GM21737 (cell line): ENCODE measurements at regions not wholly inside any gene's neighbourhood (a gene's known extent, or its start where the extent isn't known, plus 50 kb on each side); places are given as distances from the start of the nearest gene placed in this dataset.
A peak's percentile ranks its signal among the peaks of the same experiment; 100 is the strongest.
"Not testable (repeated sequence)": the region's sequence is repeated elsewhere in the genome, so short reads cannot be mapped to it uniquely, and the experiment has no call there.

Experiments
- ATAC-seq: cut with Tn5 transposase; IDR thresholded peaks from one replicate; pipeline ENCODE4 v1.9.1; 2021; ENCODE audit warnings: mild to moderate bottlenecking, moderate library complexity; ENCODE audit not compliant: unreplicated experiment

DNA sequence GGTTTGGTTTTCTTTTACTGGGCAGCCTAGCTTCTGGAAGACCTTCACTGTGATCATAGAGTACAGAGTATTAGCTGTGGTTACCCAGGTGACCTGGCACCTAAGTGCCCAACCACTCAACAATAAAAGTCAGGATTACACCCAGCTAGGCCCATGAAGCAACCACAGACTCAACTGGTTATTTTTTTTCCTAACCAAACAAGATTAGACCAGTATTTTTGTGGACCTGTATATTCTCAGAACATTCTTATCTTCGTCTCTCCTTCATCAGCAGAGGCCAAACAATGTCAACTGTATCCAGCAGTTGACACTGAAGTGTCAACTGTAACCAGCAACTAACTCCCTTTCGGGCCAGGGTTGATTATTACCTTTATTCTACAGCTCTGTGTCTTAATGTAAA, 289.2 kb upstream of the SLC39A10 start:
- ATAC-seq, result no peak

DNA sequence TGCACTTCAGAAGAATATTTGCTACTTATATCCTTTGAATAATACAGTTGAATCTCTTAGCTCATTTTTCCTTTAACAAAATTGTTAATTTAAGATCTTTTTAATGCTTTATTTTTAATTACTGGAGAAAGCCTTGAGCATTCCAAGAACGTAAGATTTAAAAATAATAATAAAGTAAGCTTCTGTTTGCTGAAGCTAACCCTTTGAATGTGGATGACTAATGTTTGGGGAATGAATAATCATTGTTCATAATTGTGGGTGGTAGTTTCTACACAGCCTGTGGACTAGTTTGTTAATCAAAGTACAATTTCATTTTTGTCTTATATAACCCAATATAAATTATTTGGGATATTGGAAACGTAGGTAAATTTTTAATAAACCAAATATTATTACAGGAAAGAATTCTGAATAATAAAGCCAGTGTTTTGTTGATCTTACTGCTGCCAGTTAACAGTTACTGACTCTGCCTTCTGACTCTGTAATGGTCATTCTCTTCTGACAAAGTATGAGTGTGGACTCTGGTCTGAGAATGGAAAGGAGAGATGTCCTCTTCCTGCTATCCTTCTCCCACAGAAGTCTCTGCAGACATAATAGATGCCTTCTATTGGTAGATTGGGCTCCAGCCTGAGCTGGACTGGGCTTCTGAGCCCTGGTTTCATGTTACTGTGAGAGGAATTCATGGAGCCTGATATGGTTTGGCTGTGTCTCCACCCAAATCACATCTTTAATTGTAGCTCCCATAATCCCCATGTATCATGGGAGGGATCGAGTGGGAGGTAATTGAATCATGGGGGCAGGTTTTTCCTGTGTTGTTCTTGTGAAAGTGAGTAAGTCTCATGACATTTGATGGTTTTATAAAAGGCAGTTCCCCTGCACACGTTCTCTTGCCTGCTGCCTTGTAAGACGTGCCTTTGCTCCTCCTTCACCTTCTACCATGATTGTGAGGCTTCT, 292.7 kb upstream of the SLC39A10 start:
- ATAC-seq, result no peak

DNA sequence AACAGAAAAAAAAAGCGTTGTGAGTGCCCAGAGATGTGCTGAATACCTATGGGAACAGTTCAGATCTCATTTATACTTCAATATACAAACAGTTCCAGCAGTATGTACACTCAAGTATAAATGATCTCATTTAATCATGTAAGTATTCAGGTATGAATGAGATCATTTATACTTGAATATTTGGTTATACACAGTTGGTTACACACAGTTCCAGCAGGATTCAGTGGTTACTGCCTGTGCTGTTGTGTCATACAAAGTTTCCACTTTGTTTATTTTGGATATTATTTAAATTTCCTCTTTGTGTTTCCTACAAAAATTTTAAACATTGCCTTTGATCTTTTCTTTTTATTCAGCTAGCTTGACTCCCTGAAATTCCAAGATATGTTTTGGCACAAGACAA, 293.5 kb upstream of the SLC39A10 start:
- ATAC-seq, result no peak

DNA sequence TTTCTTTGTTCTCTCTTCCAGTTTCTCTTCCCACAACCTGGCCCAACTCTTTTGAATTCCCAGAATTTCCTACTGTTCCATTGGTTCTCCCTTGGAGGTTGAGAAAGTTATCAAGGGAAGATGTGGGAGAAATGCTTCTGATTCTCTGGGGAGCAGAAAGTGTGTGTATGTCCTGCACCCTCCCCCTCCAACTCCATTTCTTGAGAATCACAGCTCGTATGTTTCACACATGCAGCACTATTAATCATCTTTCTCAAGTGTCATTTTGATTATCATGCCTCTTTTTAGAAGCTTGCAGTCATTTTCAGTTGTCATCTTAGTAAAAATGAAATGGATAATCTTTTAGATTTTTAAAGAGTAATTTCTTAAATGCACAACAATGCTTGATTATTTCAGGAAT, 296.8 kb upstream of the SLC39A10 start:
- ATAC-seq, result no peak

DNA sequence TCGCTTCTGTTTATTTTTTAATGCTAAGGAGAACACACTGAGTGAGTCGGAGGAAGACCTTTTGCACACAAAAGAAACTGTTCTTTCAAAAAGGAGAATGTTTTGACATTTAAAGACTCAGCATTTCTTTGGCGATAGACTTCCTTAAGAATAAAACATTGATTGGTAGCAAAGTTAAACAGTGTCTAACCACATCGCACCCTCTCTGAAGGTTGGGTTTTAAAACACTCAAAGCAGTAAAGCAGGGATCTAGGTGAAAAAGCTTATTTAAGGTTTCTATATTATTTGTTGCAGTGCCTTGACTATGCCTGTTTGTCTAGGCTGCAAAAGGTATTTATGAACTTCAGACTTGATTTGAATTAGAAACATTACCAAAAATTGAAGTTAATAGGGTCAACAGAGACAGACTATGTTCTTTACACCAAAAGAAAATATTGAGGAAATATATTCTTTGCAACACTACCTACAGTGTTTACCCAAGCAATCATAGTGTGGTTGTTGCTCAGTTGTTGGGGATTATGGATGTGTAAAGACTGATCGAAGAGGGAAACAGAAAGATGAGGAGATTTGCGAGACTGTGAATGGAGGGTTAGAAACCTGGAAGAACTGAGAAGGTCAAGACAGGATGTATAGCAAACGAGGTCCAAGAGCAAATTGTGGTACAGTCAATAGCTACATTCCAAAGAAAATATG, 297.8 kb upstream of the SLC39A10 start:
- ATAC-seq, result no peak

DNA sequence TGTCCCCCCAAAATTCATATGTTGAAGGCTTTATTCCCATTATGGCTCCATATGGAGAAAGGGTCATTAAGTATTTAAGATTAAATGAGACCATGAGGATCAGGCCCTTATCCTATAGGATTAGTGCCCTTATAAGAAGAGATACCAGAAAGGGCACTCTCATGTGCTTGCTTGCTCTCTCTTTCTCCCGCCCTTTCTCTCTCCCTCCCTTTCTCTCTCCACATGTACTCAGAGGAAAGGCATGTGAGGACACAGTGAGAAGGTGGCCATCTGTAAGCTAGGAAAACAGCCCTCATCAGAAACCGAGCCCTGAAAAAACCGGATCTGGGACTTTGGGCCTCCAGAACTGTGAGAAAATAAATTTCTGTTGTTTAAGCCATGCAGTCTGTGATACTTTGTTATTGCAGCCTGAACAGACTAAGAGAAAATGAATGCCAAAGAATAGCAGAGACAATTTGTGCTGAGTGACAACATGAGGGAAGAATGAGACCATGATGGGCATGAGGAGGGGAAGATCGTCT, 300.0 kb upstream of the SLC39A10 start:
- ATAC-seq, result no peak

DNA sequence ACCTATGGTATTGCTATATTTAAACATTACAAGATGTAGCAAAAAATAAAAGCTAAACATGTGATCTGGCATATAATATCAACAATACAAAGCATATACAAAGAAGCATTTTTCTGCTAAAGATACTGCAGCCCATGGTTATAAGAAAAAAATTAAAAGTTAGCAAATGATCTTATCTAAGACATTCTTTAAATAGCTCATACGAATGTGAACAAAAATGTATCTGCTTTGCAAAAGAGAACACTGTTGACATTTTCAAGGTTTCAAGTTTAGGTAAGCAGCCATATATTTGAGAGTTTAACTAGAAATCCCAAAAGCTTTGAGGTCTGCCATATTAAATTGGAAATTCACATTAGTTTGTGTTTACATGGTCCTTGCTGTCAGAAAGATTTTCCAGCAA, 301.0 kb upstream of the SLC39A10 start:
- no peak for ATAC-seq

DNA sequence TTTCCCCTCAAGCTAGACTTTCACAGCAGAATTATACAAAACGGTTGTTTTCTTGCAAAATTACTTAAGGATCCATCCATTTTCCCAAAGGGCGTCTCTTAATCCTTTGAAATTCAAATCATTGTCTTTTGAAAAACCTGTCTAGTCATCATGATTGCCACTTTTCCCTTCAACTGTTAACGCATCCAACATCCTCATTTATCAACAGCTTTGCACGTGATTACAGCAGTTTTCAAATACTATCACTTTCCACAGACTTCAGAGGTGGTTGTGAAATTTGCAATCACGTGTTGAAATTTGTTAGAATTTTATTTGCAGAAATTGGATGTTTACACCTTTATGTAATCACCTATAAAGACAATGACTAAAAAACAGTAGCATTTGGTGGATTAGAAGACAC, 304.4 kb upstream of the SLC39A10 start:
- no peak for ATAC-seq

DNA sequence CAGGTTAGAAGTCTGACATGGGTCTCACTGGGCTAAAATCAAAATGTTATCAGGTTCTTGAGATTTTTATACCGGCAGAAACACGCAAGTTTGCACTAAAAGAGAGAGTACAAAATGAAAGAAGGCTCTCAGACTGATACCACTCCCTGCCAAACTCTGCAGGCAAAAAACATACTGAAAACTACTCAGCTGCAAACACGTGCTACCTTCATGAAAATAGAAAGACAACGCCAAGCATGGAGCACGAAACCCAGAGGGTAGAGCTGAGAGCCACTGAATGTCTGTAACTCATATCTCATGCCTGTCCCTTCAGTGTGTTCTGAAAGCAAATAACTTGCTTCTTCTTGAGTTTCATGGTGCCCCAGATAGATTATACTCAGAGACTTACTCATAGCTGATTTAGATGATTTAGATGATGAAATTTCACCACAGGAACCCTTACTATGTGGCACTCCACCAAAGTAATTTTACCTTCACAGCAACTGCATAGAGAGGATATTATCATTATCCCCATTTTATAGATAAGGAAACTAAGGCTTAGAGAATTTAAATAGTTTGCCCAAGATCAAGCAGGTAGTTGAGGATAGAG, 313.0 kb upstream of the SLC39A10 start:
- ATAC-seq, result no peak

DNA sequence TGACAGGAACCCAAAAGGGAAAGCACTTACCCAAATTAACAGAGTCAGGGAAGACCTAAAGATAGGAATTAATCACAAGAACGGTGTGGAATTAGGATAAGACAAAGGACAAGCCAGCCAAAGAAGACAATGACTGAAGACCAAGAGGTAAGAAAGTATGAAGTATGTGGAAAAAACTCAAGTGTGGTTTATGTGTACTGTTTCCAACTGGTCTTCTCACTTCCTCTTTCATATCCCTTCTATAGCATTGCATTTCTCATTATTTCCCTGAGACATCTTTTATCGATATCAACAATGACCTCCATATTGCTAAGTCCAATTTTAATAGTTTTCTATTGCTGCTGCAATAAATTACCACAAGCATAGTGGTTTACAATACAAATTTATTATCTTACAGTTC, 313.5 kb upstream of the SLC39A10 start:
- no peak for ATAC-seq

DNA sequence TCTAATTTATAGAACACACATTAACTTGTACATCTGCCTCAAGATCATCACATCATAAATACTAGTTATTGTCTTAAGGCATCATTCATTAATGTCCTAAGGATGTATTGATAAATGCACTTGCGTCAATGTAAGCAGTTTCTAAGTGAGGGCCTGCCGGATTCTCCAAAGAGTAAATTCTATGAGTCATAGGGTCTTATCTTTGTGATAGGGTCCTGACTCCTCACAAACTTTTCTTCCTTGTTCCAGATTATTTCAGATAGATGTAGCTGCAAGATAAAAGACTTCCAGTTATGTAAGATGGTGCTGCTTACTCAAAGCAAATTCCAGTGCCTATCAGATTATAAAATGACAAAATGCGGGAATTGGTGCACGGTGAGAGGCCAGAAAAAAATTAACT, 315.0 kb upstream of the SLC39A10 start:
- ATAC-seq, result no peak

DNA sequence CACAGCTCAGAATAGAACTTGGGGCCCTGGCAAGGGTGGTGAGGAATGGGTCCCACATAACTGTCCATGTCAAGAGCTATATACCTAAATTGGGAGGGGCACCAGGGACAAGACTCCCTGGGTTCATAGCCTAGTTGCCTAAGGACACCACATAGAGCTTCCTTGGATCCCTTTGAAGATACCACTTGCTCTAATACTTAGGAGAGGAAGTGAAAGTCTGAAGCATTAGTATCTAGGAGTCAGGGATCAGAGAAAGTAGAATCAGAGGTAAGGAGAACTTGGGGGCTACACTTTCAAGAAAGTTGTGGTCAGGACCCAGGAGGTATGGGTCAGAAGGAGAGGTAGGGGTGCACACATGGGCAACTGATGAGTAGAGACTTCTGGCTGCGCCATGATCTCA, 318.2 kb upstream of the SLC39A10 start:
- no peak for ATAC-seq

DNA sequence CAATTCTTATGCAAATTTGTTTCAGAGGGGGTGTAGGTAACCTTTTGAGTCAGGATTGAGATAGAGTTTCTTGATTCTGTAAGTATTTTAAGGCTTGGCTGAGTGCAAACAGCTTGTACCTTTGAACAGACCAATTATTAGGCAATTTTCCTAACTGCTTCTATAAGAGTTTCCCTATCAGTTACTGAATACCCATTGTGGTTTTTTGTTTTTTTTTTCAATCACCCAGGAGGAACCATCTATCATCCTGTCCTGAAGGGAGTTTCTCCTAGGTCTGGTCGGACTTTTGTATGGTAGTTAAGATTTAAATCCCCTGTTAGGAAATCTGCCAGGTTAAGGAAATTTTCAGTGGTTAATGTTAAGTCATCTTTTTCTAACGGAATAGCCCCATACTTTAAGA, 319.4 kb upstream of the SLC39A10 start:
- ATAC-seq, result no peak

DNA sequence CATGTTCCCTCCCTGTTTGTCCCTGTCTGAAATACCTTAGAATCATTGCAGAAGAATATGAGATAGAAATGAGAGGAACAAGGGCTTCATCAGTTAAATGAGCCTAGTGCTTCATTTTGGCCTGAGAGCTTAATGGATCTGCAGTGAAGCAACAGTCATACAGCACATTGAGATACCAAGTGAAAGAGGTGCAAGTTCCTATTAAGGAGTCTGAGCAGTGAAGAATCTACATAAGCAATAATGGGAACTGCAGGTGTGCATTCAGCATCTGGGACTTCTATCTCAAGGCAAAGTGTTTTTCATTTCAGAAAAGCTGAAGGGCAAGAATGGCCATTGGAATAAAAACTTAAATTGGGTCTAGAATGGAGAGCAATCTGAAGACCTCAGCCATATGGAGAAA, 323.2 kb upstream of the SLC39A10 start:
- ATAC-seq, result no peak

DNA sequence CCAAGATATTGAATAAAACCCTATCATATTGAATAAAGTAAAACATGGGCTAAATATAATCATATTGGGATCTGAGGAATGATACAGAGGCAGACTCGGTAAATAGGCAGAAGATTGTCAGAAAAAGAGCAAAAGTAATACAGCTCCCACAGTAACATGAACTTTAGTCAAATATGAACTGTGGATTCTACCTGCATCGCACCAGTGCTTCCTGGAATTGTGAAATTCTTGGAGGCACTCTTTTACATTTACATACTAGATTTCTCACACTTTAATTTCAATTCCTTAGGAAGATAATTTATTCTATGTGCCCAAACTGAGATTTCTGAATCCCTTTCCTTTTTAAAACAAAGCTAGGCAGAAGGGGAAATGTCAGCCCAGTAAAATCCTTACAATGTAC, 325.1 kb upstream of the SLC39A10 start:
- ATAC-seq, result no peak

DNA sequence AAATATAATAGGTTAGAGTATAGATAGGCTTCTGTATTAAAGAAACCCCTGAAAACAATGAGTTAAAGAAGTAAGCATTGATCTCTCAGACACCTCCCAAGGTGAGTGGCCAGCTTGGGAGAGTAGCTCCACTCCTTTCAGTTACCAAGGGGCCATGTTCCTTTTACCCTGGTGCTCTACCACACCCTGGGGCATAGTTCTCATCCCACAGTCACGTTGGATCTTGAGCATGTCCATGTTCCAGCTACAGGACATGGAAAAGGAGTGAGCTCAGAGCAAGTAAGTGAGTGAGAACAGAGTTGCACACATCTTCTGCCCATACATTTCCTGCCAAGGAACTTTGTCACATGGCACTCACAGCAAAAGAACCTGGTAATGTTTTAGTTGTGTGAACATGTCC, 325.9 kb upstream of the SLC39A10 start:
- ATAC-seq, result no peak

DNA sequence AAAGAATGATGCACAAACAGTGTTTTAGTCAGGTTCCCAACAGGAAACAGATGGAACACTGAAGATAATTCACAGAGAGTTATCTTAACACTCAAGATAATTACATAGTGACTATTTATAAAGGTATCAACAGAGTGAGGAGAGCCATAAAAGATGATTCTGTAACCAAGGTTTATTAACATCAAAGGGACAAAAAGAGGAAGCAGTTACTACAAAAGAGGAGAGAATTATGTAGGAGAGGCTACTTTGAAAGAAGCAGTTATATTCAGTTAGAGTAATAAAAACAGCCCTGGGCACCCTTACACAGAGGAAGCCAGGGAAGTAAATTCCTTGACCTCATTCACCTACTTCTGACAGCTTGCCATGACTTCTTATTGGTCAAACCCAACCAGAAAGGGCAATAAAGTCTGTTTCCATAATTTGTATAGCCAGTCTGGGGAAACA, 326.5 kb upstream of the SLC39A10 start:
- ATAC-seq, result no peak

DNA sequence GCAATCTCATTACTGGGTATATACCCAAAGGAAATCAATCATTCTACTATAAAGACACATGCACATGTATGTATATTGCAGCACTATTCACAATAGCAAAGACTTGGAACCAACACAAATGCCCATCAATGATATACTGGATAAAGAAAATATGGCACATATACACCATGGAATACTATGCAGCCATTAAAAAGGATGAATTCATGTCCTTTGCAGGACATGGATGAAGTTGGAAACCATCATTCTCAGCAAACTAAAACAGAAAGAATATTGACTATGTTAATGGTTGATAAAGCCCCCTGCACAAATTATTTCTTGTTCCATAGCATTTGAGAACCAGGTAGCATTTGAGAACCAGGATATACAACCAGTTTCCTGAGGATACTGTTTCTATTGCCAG, 327.2 kb upstream of the SLC39A10 start:
- not testable (repeated sequence) for ATAC-seq

DNA sequence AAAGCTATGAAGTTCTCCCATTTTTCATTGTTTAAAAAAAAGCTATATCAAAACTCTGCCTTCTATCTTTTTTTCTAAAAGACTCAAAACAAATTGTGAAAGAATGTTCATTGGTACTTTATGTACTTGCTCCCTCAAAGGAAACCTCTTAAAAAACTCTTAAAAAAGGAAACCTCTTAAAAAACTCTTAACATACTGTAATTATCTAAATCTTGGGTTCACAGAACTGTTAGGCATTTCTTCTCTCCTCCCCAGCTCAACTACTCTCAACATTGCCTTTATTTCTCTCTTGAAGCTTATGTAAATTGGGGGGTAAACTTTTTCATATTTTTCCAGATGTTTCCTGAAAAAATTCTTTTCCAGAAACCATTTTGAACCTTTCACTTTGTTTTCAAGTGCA, 330.5 kb upstream of the SLC39A10 start:
- no peak for ATAC-seq

DNA sequence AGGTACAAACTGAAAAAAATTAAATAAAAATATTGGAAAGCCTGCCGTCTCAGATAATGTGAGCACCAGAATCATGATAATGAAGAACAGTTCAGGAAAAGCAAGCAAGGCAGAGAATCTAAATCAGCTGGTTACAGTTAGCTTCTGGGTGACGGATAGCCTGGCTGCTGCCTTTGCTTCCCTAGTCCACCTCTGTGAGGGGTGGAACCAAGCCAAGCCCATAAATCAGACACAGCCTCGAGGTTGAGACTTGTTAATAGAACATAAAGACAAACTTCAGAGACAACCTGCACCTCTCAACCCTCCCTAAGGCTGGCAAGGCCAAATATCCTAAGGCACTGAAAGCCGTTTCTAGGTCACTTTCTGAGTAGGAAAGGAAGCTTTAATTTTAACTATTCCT, 334.7 kb upstream of the SLC39A10 start:
- no peak for ATAC-seq

DNA sequence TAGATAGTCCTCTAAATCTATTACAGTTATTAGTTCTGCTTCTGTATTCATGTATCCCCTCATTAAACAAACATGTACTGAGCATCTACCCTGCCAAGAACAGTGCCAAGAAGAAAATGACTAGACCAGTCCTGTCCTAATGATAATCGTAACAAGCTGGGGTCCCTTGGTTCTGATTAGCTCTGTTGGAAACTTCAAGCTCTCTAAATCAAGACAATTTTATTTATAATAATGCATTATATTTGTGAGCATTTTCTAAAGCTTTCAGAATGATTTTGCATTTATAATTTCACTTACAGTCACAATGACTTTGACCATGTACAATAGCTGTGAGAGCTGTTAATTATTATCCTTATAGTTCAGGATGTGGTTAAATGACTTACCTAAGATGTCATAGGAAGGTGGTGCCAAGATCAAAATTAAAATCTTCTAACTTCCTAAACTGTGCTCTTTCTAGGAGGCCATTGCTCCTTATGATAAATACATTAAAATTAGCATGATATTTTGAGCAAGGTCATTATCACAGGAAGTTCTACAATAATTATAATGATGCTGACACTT, 336.5 kb upstream of the SLC39A10 start:
- ATAC-seq, result peak; percentile 83
